HEK293 (cell line): ENCODE measurements at regions not wholly inside any gene's neighbourhood (a gene's known extent, or its start where the extent isn't known, plus 50 kb on each side); places are given as distances from the start of the nearest gene placed in this dataset.
"Not testable (repeated sequence)": the region's sequence is repeated elsewhere in the genome, so short reads cannot be mapped to it uniquely, and the experiment has no call there.

Experiments used
- CTCF ChIA-PET: fragments of 350-600 bp; formaldehyde crosslinking; extraction: SDS; loops from one replicate; lab custom pipeline; 2021; ENCODE audit warnings: antibody characterized with exemption; lab: Yijun Ruan, JAX
- POLR2A ChIA-PET: fragments of 300-600 bp; formaldehyde crosslinking; extraction: SDS; loops from one replicate; lab custom pipeline; 2020; ENCODE audit warnings: antibody characterized with exemption, inconsistent platforms; lab: Yijun Ruan, JAX
- H3K27ac ChIP-seq: fragments of 200-500 bp; sonication (Bioruptor generic); 2 replicates; pipeline ENCODE4 v1.5.1; 2014; ENCODE audit warnings: low read depth, low read length, control low read depth, inconsistent platforms; ENCODE audit errors: extremely low read depth
- H3K36me3 ChIP-seq, 2 experiments: fragments of 200-500 bp in 1 of 2; sonication (Bioruptor generic) in 1 of 2; 1 replicate in 1 of 2; 2 replicates in 1 of 2; pipeline ENCODE4 v1.5.1; 2014 to 2017; ENCODE audit warnings: inconsistent platforms in 2 of 2, low read length in 2 of 2; ENCODE audit not compliant: control insufficient read depth in 2 of 2, insufficient read depth in 1 of 2
- H3K4me1 ChIP-seq: fragments of 200-500 bp; sonication (Bioruptor generic); 2 replicates; pipeline ENCODE4 v1.5.1; 2014; ENCODE audit warnings: mild to moderate bottlenecking, low read length, inconsistent platforms; ENCODE audit not compliant: control insufficient read depth, insufficient read depth
- H3K4me3 ChIP-seq: 2 replicates; pipeline ENCODE4 v1.5.1; 2011; ENCODE audit warnings: low read depth, mild to moderate bottlenecking, control low read depth, low read length, moderate library complexity
- H3K9me3 ChIP-seq: fragments of 200-500 bp; sonication (Bioruptor generic); 2 replicates; pipeline ENCODE4 v1.5.1; 2014; ENCODE audit warnings: low read depth, low read length, inconsistent platforms; ENCODE audit not compliant: control insufficient read depth, insufficient read depth
- BCL11A ChIP-seq: fragments of 450-650 bp; formaldehyde crosslinking; IDR thresholded peaks from 2 replicates; pipeline ENCODE4 v1.5.1; 2016; ENCODE audit warnings: low read depth, missing biosample characterization, missing genetic modification characterization
- GFI1B ChIP-seq: fragments of 450-650 bp; formaldehyde crosslinking; IDR thresholded peaks from 2 replicates; pipeline ENCODE4 v1.5.1; 2016; ENCODE audit warnings: missing biosample characterization, missing genetic modification characterization
- PRDM1 ChIP-seq: fragments of 450-650 bp; formaldehyde crosslinking; IDR thresholded peaks from 2 replicates; pipeline ENCODE4; 2016; ENCODE audit warnings: missing biosample characterization, missing genetic modification characterization
- ZBTB8A ChIP-seq: fragments of 450-650 bp; formaldehyde crosslinking; IDR thresholded peaks from 2 replicates; pipeline ENCODE4 v1.5.1; 2016; ENCODE audit warnings: missing biosample characterization, missing genetic modification characterization
- ZFP41 ChIP-seq: fragments of 450-650 bp; formaldehyde crosslinking; IDR thresholded peaks from 2 replicates; pipeline ENCODE4 v1.5.1; 2016; ENCODE audit warnings: missing biosample characterization, missing genetic modification characterization, borderline replicate concordance
- ZNF140 ChIP-seq: fragments of 450-650 bp; formaldehyde crosslinking; IDR thresholded peaks from 2 replicates; pipeline ENCODE4 v1.5.1; 2016; ENCODE audit warnings: missing biosample characterization, missing genetic modification characterization
- ZNF202 ChIP-seq: fragments of 450-650 bp; formaldehyde crosslinking; IDR thresholded peaks from 2 replicates; pipeline ENCODE4 v1.5.1; 2016; ENCODE audit warnings: missing biosample characterization, missing genetic modification characterization, borderline replicate concordance
- ZNF311 ChIP-seq: fragments of 450-650 bp; formaldehyde crosslinking; IDR thresholded peaks from 2 replicates; pipeline ENCODE4 v1.5.1; 2017; ENCODE audit warnings: missing biosample characterization, missing genetic modification characterization, borderline replicate concordance
- ZNF335 ChIP-seq: fragments of 450-650 bp; formaldehyde crosslinking; conservative IDR thresholded peaks from 2 replicates; pipeline ENCODE4 v1.5.1; 2016; ENCODE audit warnings: missing biosample characterization, missing genetic modification characterization
- ZNF394 ChIP-seq: fragments of 450-650 bp; formaldehyde crosslinking; IDR thresholded peaks from 2 replicates; pipeline ENCODE4 v1.5.1; 2016; ENCODE audit warnings: missing biosample characterization, missing genetic modification characterization, mild to moderate bottlenecking, moderate library complexity, borderline replicate concordance
- ZNF621 ChIP-seq: fragments of 450-650 bp; formaldehyde crosslinking; IDR thresholded peaks from 2 replicates; pipeline ENCODE4 v1.5.1; 2017; ENCODE audit warnings: missing biosample characterization, missing genetic modification characterization
- ZNF654 ChIP-seq: fragments of 450-650 bp; formaldehyde crosslinking; IDR thresholded peaks from 2 replicates; pipeline ENCODE4 v1.5.1; 2016; ENCODE audit warnings: low read depth, missing biosample characterization, missing genetic modification characterization
- TF ChIP-seq, protein P1 (sequence below): fragments of 450-650 bp; formaldehyde crosslinking; conservative IDR thresholded peaks from 2 replicates; pipeline ENCODE4 v1.5.1; 2016; ENCODE audit warnings: low read depth, missing biosample characterization, missing genetic modification characterization
- TF ChIP-seq, protein P2 (sequence below): fragments of 450-650 bp; formaldehyde crosslinking; IDR thresholded peaks from 2 replicates; pipeline ENCODE4 v1.5.1; 2016; ENCODE audit warnings: missing biosample characterization, missing genetic modification characterization, low read depth
- TF ChIP-seq, protein P3 (sequence below): fragments of 450-650 bp; formaldehyde crosslinking; IDR thresholded peaks from 2 replicates; pipeline ENCODE4 v1.5.1; 2016; ENCODE audit warnings: missing biosample characterization, missing genetic modification characterization, low read depth
- TF ChIP-seq, protein P4 (sequence below): fragments of 450-650 bp; formaldehyde crosslinking; IDR thresholded peaks from 2 replicates; pipeline ENCODE4 v1.5.1; 2016; ENCODE audit warnings: missing biosample characterization, missing genetic modification characterization
- TF ChIP-seq, protein P5 (sequence below): fragments of 450-650 bp; formaldehyde crosslinking; IDR thresholded peaks from 2 replicates; pipeline ENCODE4 v1.5.1; 2016; ENCODE audit warnings: missing biosample characterization, missing genetic modification characterization

DNA sequence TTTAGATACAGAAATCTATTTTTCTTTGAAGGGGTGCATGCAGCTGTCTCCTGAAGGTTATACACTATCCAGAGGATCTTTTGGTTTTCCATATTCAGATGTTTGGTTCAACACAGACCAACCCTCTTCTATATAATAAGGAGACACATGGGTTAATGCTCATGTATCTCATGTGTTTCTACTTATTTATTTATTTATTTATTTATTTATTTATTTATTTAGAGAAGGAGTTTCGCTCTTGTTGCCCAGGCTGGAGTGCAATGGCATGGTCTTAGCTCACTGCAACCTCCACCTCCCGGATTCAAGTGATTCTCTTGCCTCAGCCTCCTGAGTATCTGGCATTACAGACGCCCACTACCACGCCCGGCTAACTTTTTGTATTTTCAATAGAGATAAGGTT is 263.2 kb upstream of the MBL2 start (continued):
- TF ChIP-seq ZBTB8A (tag by site-specific recombination) (0 out of 2 replicates have a peak, but pooled peaks have one; percentile 14), ZNF202 (0 out of 2 replicates have a peak, but pooled peaks have one; percentile 46), ZNF654 (tag by site-specific recombination) (peak; percentile 13; the same call in 1 of the 2 replicates), ZNF394 (tag by site-specific recombination) (peak; percentile 81; the same call in 1 of the 2 replicates)
- TF ChIP-seq, protein P1, sequence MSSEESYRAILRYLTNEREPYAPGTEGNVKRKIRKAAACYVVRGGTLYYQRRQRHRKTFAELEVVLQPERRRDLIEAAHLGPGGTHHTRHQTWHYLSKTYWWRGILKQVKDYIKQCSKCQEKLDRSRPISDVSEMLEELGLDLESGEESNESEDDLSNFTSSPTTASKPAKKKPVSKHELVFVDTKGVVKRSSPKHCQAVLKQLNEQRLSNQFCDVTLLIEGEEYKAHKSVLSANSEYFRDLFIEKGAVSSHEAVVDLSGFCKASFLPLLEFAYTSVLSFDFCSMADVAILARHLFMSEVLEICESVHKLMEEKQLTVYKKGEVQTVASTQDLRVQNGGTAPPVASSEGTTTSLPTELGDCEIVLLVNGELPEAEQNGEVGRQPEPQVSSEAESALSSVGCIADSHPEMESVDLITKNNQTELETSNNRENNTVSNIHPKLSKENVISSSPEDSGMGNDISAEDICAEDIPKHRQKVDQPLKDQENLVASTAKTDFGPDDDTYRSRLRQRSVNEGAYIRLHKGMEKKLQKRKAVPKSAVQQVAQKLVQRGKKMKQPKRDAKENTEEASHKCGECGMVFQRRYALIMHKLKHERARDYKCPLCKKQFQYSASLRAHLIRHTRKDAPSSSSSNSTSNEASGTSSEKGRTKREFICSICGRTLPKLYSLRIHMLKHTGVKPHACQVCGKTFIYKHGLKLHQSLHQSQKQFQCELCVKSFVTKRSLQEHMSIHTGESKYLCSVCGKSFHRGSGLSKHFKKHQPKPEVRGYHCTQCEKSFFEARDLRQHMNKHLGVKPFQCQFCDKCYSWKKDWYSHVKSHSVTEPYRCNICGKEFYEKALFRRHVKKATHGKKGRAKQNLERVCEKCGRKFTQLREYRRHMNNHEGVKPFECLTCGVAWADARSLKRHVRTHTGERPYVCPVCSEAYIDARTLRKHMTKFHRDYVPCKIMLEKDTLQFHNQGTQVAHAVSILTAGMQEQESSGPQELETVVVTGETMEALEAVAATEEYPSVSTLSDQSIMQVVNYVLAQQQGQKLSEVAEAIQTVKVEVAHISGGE (tag by site-specific recombination), result peak; percentile 60

DNA sequence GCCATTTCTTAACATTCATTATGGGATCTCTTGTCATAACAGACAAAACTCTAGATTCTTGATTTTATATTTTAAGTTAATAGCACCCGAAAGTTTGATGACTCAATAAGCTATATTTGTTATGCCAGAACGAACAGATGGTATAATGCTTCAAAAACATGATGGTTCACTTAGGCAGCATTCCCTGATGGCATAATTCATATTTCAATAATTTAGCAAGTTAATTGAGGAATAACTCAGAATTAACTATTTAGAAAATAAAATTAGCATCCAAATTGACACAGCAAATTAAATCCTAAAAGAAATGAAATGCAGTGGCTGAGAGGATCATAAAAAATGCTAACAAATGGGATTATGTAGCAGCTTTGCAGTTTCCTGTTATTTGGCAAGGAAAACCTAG is 260.8 kb upstream of the MBL2 start:
- CTCF ChIA-PET, result interaction anchor here (0.6 to 0.7 kb wide), 2 partner anchors 33 to 42 kb away, joined by 3 read pairs; no protein-coding TSS in a partner anchor
- POLR2A ChIA-PET, result no interaction called here
- H3K27ac ChIP-seq, result no peak overlapping the region
- no peaks in the 10 kb centered on the region for H3K36me3 ChIP-seq
- H3K4me1 ChIP-seq, result no peaks in the 10 kb centered on the region
- TF ChIP-seq GFI1B (tag by site-specific recombination), result no peak
- no peaks in the 10 kb centered on the region for H3K9me3 ChIP-seq
- no peak overlapping the region for H3K4me3 ChIP-seq

DNA sequence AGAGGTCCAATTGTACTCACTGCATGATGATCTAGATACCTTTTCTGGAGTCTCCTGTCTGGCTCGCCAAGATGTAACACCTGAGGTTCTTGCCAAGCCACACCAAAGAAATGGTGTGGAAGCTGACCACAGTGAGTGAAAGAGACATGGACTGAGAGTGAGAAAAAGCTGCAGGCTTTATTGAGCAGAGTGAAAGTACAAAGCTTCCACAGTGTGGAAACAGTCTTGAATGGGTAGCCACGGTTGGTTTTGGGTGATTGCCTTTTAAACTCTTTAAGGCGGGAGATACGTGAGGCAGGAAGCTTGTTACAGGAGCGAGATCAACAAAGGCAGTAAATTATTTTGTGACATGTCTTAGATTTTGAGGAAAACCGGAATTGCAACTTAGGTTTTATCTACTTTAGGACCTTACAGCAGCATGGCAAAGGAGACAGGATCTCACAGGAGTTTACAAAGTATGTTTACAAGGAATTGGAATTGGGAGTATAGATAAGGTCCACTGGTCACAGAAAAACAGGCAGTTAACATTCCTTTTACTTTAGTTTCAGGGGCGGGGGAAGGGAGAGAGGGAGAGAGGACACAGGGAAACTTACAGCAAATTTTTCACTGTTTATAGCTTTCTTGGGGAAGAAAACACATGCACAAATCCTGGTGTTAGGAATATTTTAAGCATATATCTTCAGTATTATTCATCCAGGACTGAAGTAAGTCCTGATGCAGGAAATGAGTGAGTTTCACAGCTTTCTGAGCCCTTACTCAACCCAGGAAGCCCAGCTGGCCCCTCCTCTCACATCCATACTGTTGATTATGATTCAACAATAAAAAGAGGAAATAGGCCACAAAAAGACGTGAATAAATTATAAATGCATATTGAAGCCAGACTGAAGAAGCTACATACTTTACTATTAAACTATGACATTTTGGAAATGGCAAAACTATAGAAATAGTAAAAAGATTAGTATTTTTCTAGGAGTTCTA is 257.6 kb upstream of the MBL2 start:
- H3K9me3 ChIP-seq, H3K4me3 ChIP-seq, H3K36me3 ChIP-seq, POLR2A ChIA-PET, H3K4me1 ChIP-seq, H3K27ac ChIP-seq: not testable (repeated sequence)
- CTCF ChIA-PET, result interaction anchor here (1.1 kb wide), 1 partner anchor 10 kb away, joined by 5 read pairs; no protein-coding TSS in a partner anchor

DNA sequence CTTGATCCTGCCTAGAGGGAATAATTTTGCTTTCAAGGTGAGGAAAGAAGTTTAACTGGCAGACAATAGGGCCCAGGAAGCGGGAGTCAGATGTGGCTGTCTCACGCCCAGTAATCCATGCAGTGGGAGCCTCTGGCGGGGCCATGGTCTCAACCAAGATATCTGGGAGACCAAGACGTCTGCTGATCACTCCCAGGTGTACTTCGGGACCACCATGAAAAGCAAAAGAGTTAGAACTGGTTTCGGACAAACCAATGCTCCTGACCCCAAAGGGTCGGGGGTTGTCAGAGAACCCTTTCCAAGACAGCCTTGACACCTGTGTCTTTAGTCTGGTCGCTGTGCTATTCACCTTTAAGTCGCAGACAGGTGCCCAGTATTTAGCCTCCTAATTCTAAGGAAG is 256.9 kb upstream of the MBL2 start:
- no peaks in the 10 kb centered on the region for H3K9me3 ChIP-seq
- H3K4me3 ChIP-seq, result no peak overlapping the region
- no peak overlapping the region for H3K27ac ChIP-seq
- ChIA-PET POLR2A (no interaction called here), CTCF (no interaction called here)
- no peaks in the 10 kb centered on the region for H3K4me1 ChIP-seq
- H3K36me3 ChIP-seq, result no peaks in the 10 kb centered on the region
- TF ChIP-seq BCL11A, result no peak
- TF ChIP-seq, protein P2, sequence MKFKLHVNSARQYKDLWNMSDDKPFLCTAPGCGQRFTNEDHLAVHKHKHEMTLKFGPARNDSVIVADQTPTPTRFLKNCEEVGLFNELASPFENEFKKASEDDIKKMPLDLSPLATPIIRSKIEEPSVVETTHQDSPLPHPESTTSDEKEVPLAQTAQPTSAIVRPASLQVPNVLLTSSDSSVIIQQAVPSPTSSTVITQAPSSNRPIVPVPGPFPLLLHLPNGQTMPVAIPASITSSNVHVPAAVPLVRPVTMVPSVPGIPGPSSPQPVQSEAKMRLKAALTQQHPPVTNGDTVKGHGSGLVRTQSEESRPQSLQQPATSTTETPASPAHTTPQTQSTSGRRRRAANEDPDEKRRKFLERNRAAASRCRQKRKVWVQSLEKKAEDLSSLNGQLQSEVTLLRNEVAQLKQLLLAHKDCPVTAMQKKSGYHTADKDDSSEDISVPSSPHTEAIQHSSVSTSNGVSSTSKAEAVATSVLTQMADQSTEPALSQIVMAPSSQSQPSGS, result no peak
- TF ChIP-seq, protein P3, sequence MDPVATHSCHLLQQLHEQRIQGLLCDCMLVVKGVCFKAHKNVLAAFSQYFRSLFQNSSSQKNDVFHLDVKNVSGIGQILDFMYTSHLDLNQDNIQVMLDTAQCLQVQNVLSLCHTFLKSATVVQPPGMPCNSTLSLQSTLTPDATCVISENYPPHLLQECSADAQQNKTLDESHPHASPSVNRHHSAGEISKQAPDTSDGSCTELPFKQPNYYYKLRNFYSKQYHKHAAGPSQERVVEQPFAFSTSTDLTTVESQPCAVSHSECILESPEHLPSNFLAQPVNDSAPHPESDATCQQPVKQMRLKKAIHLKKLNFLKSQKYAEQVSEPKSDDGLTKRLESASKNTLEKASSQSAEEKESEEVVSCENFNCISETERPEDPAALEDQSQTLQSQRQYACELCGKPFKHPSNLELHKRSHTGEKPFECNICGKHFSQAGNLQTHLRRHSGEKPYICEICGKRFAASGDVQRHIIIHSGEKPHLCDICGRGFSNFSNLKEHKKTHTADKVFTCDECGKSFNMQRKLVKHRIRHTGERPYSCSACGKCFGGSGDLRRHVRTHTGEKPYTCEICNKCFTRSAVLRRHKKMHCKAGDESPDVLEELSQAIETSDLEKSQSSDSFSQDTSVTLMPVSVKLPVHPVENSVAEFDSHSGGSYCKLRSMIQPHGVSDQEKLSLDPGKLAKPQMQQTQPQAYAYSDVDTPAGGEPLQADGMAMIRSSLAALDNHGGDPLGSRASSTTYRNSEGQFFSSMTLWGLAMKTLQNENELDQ (tag by site-specific recombination), result no peak
- no peak for TF ChIP-seq ZNF140
- no peak for TF ChIP-seq ZFP41
- TF ChIP-seq, protein P4, sequence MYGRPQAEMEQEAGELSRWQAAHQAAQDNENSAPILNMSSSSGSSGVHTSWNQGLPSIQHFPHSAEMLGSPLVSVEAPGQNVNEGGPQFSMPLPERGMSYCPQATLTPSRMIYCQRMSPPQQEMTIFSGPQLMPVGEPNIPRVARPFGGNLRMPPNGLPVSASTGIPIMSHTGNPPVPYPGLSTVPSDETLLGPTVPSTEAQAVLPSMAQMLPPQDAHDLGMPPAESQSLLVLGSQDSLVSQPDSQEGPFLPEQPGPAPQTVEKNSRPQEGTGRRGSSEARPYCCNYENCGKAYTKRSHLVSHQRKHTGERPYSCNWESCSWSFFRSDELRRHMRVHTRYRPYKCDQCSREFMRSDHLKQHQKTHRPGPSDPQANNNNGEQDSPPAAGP (tag by site-specific recombination), result no peak
- TF ChIP-seq ZNF621 (tag by site-specific recombination), result no peak
- TF ChIP-seq ZNF335 (tag by site-specific recombination), result no peak
- no peak for TF ChIP-seq ZNF311 (tag by site-specific recombination)
- TF ChIP-seq PRDM1 (tag by site-specific recombination), result no peak
- TF ChIP-seq, protein P5, sequence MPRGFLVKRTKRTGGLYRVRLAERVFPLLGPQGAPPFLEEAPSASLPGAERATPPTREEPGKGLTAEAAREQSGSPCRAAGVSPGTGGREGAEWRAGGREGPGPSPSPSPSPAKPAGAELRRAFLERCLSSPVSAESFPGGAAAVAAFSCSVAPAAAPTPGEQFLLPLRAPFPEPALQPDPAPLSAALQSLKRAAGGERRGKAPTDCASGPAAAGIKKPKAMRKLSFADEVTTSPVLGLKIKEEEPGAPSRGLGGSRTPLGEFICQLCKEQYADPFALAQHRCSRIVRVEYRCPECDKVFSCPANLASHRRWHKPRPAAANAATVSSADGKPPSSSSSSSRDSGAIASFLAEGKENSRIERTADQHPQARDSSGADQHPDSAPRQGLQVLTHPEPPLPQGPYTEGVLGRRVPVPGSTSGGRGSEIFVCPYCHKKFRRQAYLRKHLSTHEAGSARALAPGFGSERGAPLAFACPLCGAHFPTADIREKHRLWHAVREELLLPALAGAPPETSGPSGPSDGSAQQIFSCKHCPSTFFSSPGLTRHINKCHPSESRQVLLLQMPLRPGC (tag by site-specific recombination), result no peak
